ENCODE measurements at regions not wholly inside any gene's neighbourhood (a gene's known extent, or its start where the extent isn't known, plus 50 kb on each side); places are given as distances from the start of the nearest gene placed in this dataset.

DNA sequence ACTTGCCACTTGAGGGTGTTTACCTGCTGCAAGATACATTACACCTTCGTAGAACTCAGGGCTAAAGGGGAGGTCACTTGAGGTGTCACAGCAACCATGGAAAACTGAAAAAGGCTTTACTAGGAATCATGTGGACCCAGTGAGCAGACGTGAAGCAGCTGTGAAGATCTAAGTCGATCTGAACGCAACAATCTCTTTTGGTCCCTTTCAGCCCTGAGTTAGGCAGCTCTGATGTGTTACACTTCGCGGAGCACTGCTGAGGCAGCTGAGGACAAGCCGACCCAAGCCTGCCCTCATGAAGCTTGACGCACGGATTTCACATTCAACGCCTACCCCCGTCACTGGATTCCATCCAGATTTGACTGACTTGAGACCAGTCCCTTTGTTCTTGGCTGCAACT lies 75.8 kb upstream of the NPAS2 start:
- Histone ChIP-seq H3K4me2 (ENCODE audit: control insufficient read depth, insufficient read depth) (no peak overlapping the region), H3K27me3 (replicated peaks in 1 of 2; ENCODE audit: control insufficient read depth in 2 of 2, insufficient read depth in 2 of 2, low read length in 1 of 2) (no peaks in the 10 kb centered on the region; a peak in 1 of 4 replicates), H3K4me3 (no peak overlapping the region), H2AFZ (ENCODE audit: control insufficient read depth, low read depth, low read length) (no peak overlapping the region), H3K9me3 (replicated peaks; ENCODE audit: control insufficient read depth, insufficient read depth, low read length) (no peaks in the 10 kb centered on the region), H4K20me1 (ENCODE audit: control insufficient read depth, insufficient read depth) (no peaks in the 10 kb centered on the region), H3K79me2 (ENCODE audit: control insufficient read depth, insufficient read depth, low read length) (no peaks in the 10 kb centered on the region), H3K4me1 (ENCODE audit: control insufficient read depth, insufficient read depth, low read length) (no peaks in the 10 kb centered on the region), H3K27ac (ENCODE audit: control insufficient read depth, insufficient read depth) (no peak overlapping the region), H3K9ac (ENCODE audit: control insufficient read depth, insufficient read depth, low read length) (no peak overlapping the region), H3K36me3 (ENCODE audit: control insufficient read depth in 2 of 2, insufficient read depth in 2 of 2, low read length in 1 of 2) (no peaks in the 10 kb centered on the region)
- TF ChIP-seq, protein P1, sequence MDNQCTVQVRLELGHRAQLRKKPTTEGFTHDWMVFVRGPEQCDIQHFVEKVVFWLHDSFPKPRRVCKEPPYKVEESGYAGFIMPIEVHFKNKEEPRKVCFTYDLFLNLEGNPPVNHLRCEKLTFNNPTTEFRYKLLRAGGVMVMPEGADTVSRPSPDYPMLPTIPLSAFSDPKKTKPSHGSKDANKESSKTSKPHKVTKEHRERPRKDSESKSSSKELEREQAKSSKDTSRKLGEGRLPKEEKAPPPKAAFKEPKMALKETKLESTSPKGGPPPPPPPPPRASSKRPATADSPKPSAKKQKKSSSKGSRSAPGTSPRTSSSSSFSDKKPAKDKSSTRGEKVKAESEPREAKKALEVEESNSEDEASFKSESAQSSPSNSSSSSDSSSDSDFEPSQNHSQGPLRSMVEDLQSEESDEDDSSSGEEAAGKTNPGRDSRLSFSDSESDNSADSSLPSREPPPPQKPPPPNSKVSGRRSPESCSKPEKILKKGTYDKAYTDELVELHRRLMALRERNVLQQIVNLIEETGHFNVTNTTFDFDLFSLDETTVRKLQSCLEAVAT (IDR thresholded peaks at IDR 0.05) = no peak
- TF ChIP-seq ZNF24 (IDR thresholded peaks at IDR 0.05) (no peak), ATF2 (IDR thresholded peaks at IDR 0.05; ENCODE audit: low read length) (no peak), HCFC1 (IDR thresholded peaks at IDR 0.05; ENCODE audit: low read length) (no peak), RAD51 (IDR thresholded peaks at IDR 0.05) (no peak), ZZZ3 (IDR thresholded peaks at IDR 0.05; ENCODE audit: control insufficient read depth, insufficient read length, low read depth) (no peak), SMARCA5 (IDR thresholded peaks at IDR 0.05) (no peak), NBN (IDR thresholded peaks at IDR 0.05) (no peak), RB1 (IDR thresholded peaks at IDR 0.05; ENCODE audit: borderline replicate concordance) (no peak), LARP7 (IDR thresholded peaks at IDR 0.05) (no peak), EED (IDR thresholded peaks at IDR 0.05; ENCODE audit: low read depth) (no peak), ZNF274 (IDR thresholded peaks at IDR 0.05; ENCODE audit: insufficient read depth, insufficient read length) (no peak), NR2F1 (conservative IDR thresholded peaks at IDR 0.05) (no peak)
- TF ChIP-seq, protein P2, sequence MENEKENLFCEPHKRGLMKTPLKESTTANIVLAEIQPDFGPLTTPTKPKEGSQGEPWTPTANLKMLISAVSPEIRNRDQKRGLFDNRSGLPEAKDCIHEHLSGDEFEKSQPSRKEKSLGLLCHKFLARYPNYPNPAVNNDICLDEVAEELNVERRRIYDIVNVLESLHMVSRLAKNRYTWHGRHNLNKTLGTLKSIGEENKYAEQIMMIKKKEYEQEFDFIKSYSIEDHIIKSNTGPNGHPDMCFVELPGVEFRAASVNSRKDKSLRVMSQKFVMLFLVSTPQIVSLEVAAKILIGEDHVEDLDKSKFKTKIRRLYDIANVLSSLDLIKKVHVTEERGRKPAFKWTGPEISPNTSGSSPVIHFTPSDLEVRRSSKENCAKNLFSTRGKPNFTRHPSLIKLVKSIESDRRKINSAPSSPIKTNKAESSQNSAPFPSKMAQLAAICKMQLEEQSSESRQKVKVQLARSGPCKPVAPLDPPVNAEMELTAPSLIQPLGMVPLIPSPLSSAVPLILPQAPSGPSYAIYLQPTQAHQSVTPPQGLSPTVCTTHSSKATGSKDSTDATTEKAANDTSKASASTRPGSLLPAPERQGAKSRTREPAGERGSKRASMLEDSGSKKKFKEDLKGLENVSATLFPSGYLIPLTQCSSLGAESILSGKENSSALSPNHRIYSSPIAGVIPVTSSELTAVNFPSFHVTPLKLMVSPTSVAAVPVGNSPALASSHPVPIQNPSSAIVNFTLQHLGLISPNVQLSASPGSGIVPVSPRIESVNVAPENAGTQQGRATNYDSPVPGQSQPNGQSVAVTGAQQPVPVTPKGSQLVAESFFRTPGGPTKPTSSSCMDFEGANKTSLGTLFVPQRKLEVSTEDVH (IDR thresholded peaks at IDR 0.05; ENCODE audit: low read depth, partially characterized antibody) = no peak
- TF ChIP-seq, protein P3, sequence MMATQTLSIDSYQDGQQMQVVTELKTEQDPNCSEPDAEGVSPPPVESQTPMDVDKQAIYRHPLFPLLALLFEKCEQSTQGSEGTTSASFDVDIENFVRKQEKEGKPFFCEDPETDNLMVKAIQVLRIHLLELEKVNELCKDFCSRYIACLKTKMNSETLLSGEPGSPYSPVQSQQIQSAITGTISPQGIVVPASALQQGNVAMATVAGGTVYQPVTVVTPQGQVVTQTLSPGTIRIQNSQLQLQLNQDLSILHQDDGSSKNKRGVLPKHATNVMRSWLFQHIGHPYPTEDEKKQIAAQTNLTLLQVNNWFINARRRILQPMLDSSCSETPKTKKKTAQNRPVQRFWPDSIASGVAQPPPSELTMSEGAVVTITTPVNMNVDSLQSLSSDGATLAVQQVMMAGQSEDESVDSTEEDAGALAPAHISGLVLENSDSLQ (IDR thresholded peaks at IDR 0.05) = no peak
- FAIRE-seq = no peak
- intact Hi-C loops (cut with micrococcal nuclease; ENCODE audit: unreplicated experiment) (no loop called here), in situ Hi-C loops (cut with MboI) (no loop called here)
- ChIA-PET RAD21 (ENCODE audit: unreplicated experiment) (no interaction called here), SMC1A (ENCODE audit: uncharacterized antibody, unreplicated experiment) (no interaction called here), CTCF (no interaction called here), POLR2A (no interaction called here)
- DNase-seq (ENCODE audit: low read depth, low spot score) = no peak
- 65% methylated on average over 11 of the region's 11 CpGs for WGBS (ENCODE audit: insufficient coverage, insufficient replicate concordance, low lambda C conversion rate, missing lambda C conversion rate)
- no peak for ATAC-seq
- no TSS peak for BruUV-seq (replicated peaks)

Data from GM12878 (cell line).